Peyer's patch (tissue), 4 donors: ENCODE measurements at regions not wholly inside any gene's neighbourhood (a gene's known extent, or its start where the extent isn't known, plus 50 kb on each side); places are given as distances from the start of the nearest gene placed in this dataset.

Experiments
- DNase-seq, 3 donors: peaks; one replicate each; pipeline ENCODE4 v3.0.0-alpha.2; 2017 to 2019
- H3K27ac ChIP-seq, 4 donors: fragments of 200-600 bp; sonication (generic); one replicate each; pipeline ENCODE4 v1.5.1; 2016 to 2019
- H3K27me3 ChIP-seq, 2 donors: fragments of 200-600 bp; sonication (generic); one replicate each; pipeline ENCODE4 v1.5.1; 2019
- H3K36me3 ChIP-seq, 3 donors: fragments of 200-600 bp; sonication (generic); one replicate each; pipeline ENCODE4 v1.5.1; 2016 to 2019
- H3K4me1 ChIP-seq, 4 donors: fragments of 200-600 bp; sonication (generic); one replicate each; pipeline ENCODE4 v1.5.1; 2016 to 2019
- H3K4me3 ChIP-seq, 4 donors: fragments of 200-600 bp; sonication (generic); 1 replicate in 3 of 4; 2 replicates in 1 of 4; pipeline ENCODE4 v1.5.1; 2016 to 2019; ENCODE audit warnings: mild to moderate bottlenecking in 1 of 4
- H3K9me3 ChIP-seq, 4 donors: fragments of 200-600 bp; sonication (generic); one replicate each; pipeline ENCODE4 v1.5.1; 2016 to 2019; ENCODE audit warnings: mild to moderate bottlenecking in 1 of 4
- POLR2A ChIP-seq, 2 donors: fragments of 450-650 bp; IDR thresholded peaks; one replicate each; pipeline ENCODE4 v1.5.1; 2017; ENCODE audit warnings: antibody characterized with exemption in 2 of 2, mild to moderate bottlenecking in 2 of 2, moderate library complexity in 2 of 2
- TF ChIP-seq, protein P1 (sequence below), 6 experiments: fragments of 450-650 bp in 4 of 6; fragments of 200-600 bp in 2 of 6; sonication (generic) in 1 of 6; IDR thresholded peaks; one replicate each; pipeline ENCODE4 v1.5.1; 2017 to 2019; ENCODE audit warnings: antibody characterized with exemption in 6 of 6, mild to moderate bottlenecking in 3 of 6, moderate library complexity in 1 of 6

DNA sequence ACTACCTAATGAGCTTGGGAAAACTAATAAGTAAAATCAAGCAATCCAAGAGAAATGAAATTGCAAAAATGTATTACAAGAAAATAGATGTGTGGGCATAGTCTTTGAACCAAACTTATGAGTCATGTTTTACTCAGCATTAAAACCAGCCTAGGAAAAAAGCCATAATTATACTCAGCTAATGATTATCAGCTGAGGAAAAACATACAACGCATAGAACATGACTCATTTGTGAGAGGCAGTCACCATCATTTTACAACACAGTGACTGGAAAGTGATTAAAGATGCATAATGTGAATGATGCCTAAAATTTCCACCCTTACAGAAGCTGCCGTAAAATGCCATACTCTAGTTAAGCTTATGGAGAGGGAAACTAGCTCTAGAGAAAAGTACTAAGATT lies 238.0 kb upstream of the EOMES start:
- no peaks in the 10 kb centered on the region for H3K9me3 ChIP-seq
- no peaks in the 10 kb centered on the region for H3K27me3 ChIP-seq
- H3K27ac ChIP-seq, result no peak overlapping the region
- no peaks in the 10 kb centered on the region for H3K4me1 ChIP-seq
- TF ChIP-seq, protein P1, sequence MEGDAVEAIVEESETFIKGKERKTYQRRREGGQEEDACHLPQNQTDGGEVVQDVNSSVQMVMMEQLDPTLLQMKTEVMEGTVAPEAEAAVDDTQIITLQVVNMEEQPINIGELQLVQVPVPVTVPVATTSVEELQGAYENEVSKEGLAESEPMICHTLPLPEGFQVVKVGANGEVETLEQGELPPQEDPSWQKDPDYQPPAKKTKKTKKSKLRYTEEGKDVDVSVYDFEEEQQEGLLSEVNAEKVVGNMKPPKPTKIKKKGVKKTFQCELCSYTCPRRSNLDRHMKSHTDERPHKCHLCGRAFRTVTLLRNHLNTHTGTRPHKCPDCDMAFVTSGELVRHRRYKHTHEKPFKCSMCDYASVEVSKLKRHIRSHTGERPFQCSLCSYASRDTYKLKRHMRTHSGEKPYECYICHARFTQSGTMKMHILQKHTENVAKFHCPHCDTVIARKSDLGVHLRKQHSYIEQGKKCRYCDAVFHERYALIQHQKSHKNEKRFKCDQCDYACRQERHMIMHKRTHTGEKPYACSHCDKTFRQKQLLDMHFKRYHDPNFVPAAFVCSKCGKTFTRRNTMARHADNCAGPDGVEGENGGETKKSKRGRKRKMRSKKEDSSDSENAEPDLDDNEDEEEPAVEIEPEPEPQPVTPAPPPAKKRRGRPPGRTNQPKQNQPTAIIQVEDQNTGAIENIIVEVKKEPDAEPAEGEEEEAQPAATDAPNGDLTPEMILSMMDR (IDR thresholded peaks at IDR 0.05), result no peak
- TF ChIP-seq POLR2A (IDR thresholded peaks at IDR 0.05), result no peak
- no peaks in the 10 kb centered on the region for H3K36me3 ChIP-seq
- DNase-seq, result no peak
- no peak overlapping the region for H3K4me3 ChIP-seq

DNA sequence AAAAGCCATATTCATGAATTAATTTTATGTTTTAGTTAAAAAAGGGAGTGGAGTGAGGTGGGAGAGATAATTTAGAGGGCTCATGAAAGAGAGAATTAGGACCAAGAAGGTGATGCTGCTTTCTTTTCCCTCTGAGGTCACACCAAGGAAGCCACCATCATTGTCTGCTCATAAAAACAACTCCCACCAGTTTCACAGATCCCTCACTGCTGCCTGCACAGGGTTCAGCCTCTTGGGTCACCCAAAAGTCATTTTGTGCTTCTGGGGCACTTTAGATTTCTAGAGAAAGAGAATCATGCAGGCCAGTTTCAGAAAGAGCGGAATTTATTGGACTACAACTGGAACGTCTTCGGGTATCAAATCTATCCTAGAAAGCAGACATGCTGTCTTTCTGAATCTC lies 241.4 kb upstream of the EOMES start:
- no peaks in the 10 kb centered on the region for H3K36me3 ChIP-seq
- H3K4me1 ChIP-seq, result no peaks in the 10 kb centered on the region
- TF ChIP-seq POLR2A (IDR thresholded peaks at IDR 0.05), result no peak
- TF ChIP-seq, protein P1 (IDR thresholded peaks at IDR 0.05), result no peak
- H3K27ac ChIP-seq, result no peak overlapping the region
- no peak for DNase-seq
- no peaks in the 10 kb centered on the region for H3K27me3 ChIP-seq
- H3K4me3 ChIP-seq, result no peak overlapping the region
- H3K9me3 ChIP-seq, result no peaks in the 10 kb centered on the region

DNA sequence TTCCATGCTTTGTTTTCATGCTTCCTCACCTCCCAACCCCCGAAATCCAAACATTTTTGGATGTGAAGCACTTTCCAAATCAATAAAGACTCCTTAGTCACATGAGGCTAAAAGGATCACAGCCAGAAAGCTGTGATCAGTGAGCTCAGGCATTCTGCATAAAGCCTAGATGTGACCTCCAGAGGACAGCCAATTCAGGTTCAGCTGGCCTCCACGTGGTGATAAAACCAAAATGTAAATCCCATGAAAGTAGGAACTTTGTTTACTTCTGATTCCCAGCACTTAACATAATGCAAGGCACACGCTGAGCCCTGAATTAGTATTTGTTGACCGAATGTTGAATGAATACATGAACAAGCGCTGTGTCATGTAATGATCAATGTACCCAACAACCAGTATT lies 249.5 kb upstream of the EOMES start:
- no peak overlapping the region for H3K27ac ChIP-seq
- no peak for DNase-seq
- no peaks in the 10 kb centered on the region for H3K36me3 ChIP-seq
- no peak for TF ChIP-seq POLR2A (IDR thresholded peaks at IDR 0.05)
- TF ChIP-seq, protein P1 (IDR thresholded peaks at IDR 0.05), result no peak
- no peak overlapping the region for H3K4me3 ChIP-seq
- no peaks in the 10 kb centered on the region for H3K9me3 ChIP-seq
- H3K27me3 ChIP-seq, result no peaks in the 10 kb centered on the region
- H3K4me1 ChIP-seq, result no peaks in the 10 kb centered on the region

DNA sequence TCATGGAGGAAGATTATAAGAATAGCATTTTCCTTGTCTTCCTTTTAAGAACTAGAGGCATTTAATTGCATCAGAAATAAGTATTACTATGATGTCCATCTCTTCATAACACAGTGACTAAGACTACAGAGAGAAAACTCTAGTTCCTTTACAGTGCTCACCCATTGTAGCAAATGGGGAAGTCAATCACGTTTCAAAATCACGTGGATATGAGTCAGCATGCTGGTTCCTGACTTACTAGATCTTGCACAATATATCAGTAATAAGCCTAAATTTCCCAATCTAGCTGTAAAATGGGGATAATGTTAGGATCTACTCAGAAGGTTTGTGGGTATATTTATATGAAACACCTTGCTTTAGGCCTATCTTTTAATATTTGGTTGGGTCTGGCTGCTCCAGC lies 254.8 kb upstream of the EOMES start:
- no peaks in the 10 kb centered on the region for H3K36me3 ChIP-seq
- no peaks in the 10 kb centered on the region for H3K9me3 ChIP-seq
- DNase-seq, result no peak

GRCh38 chr3:27978440-27978839 lies 256.3 kb upstream of the EOMES start:
- no peak overlapping the region for H3K27ac ChIP-seq
- no peak overlapping the region for H3K4me3 ChIP-seq
- no peaks in the 10 kb centered on the region for H3K27me3 ChIP-seq
- H3K9me3 ChIP-seq, result no peaks in the 10 kb centered on the region
- TF ChIP-seq POLR2A (IDR thresholded peaks at IDR 0.05), result no peak
- TF ChIP-seq, protein P1 (IDR thresholded peaks at IDR 0.05), result no peak
- DNase-seq, result no peak
- no peaks in the 10 kb centered on the region for H3K4me1 ChIP-seq
- H3K36me3 ChIP-seq, result no peaks in the 10 kb centered on the region

More for the DNA sequence above, 254.8 kb upstream of the EOMES start:
- Histone ChIP-seq H3K27me3 (no peaks in the 10 kb centered on the region), H3K4me1 (no peaks in the 10 kb centered on the region), H3K27ac (no peak overlapping the region), H3K4me3 (no peak overlapping the region)
- TF ChIP-seq, protein P1 (IDR thresholded peaks at IDR 0.05), result no peak
- no peak for TF ChIP-seq POLR2A (IDR thresholded peaks at IDR 0.05)

DNA sequence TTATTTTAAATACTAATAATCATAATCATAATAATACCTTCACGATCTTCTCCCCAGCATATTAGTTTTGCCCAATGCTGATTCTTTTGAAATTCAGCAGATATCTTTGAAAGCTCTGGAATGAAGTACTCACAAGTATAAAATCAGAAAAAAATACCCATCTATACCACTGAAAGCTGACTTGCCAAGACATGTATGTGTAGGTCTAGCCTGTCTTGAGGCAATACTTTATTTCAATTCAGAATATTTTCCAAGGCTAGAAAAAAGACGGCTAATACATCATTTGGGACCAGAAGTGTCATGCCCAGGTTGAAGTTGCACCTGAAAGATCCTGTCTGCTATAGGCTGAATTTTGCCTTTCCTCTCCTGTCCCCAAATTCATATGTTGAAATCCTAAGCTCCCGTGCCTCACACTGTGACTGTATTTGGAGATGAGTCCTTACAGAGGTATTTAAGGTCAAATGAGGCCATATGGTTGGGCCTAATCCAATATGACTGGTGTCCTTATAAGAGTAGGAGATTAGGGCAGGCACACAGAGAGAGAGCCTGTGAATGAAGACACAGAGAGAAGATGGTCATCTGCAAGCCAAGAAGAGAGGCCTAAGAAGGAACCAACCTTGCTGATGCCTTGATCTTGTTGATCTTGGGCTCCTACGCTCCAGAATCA lies 255.9 kb upstream of the CMC1 start:
- no peaks in the 10 kb centered on the region for H3K36me3 ChIP-seq
- TF ChIP-seq, protein P1 (IDR thresholded peaks at IDR 0.05), result no peak
- TF ChIP-seq POLR2A (IDR thresholded peaks at IDR 0.05), result no peak

More for the DNA sequence above, 255.9 kb upstream of the CMC1 start:
- Histone ChIP-seq H3K4me1 (no peaks in the 10 kb centered on the region), H3K9me3 (no peaks in the 10 kb centered on the region), H3K4me3 (no peak overlapping the region), H3K27ac (no peak overlapping the region), H3K27me3 (no peaks in the 10 kb centered on the region)
- DNase-seq, result no peak
